IgD-negative memory B cell (primary cell): ENCODE measurements at regions not wholly inside any gene's neighbourhood (a gene's known extent, or its start where the extent isn't known, plus 50 kb on each side); places are given as distances from the start of the nearest gene placed in this dataset.
"Not testable (repeated sequence)": the region's sequence is repeated elsewhere in the genome, so short reads cannot be mapped to it uniquely, and the experiment has no call there.

Experiments used
- H3K27ac Mint-ChIP-seq, 3 donors: one replicate each; pipeline ENCODE4 v1.8.0; 2020 to 2022; ENCODE audit warnings: mild to moderate bottlenecking in 3 of 3, mixed read lengths in 3 of 3, moderate library complexity in 1 of 3
- H3K27me3 Mint-ChIP-seq: one replicate; pipeline ENCODE4 v1.8.0; 2021; ENCODE audit warnings: mixed read lengths
- H3K36me3 Mint-ChIP-seq: one replicate; pipeline ENCODE4 v1.8.0; 2020; ENCODE audit warnings: mild to moderate bottlenecking, mixed read lengths
- H3K4me1 Mint-ChIP-seq, 3 donors: one replicate each; pipeline ENCODE4 v1.8.0; 2020 to 2022; ENCODE audit warnings: mixed read lengths in 3 of 3, mild to moderate bottlenecking in 1 of 3
- H3K4me3 Mint-ChIP-seq, 4 donors: one replicate each; pipeline ENCODE4 v1.8.0; 2020 to 2022; ENCODE audit warnings: mild to moderate bottlenecking in 4 of 4, mixed read lengths in 4 of 4, moderate library complexity in 3 of 4
- H3K9me3 Mint-ChIP-seq, 3 donors: one replicate each; pipeline ENCODE4 v1.8.0; 2020 to 2021; ENCODE audit warnings: mixed read lengths in 3 of 3, mild to moderate bottlenecking in 1 of 3

DNA sequence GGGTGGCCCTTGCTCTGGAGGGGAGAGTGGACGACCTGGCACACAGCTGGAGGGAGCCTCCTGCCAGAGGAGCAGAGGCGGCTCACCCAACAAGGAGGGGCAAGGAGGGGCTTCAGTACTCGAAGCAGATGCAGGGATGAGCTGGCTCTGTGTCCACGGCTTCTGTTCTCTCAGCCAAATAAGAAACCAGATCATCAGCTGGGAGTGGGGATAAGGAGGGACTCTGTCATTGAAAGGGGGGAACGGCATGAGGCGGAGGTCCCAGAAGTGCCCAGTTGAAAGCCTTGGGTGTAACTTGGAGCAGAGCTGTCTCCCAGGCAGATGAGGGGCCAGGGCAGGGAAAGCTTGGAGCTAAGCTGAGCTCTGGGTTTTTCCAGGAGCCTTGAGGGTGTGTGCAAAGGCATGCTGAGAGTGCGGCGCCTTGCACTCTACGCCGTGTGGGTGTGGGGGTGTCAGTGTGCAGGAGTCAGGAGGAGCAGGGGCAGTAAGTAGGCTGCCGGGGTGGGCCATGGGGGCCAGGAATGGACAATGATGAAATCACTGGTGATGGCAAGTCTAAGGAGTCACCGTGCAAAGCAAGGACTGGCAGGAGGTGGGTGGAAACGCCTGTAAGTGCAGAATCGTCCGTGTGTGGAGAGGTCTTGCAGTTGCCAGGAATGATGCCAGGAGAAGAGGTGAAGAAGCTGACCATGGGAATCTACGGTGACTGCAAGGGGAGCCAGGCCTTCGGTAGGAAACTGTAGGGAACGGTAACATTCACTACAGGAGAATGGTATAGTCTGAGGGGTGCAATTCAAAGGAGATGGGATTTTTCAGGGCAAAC is 85.4 kb upstream of the FOXQ1 start:
- peaks cover 9% of the 10 kb centered on the region for H3K27me3 Mint-ChIP-seq
- no peaks in the 10 kb centered on the region for H3K4me1 Mint-ChIP-seq
- no peaks in the 10 kb centered on the region for H3K36me3 Mint-ChIP-seq
- H3K27ac Mint-ChIP-seq: peak overlapping the region in 1 of 3 donors; percentile 3
- no peak overlapping the region for H3K4me3 Mint-ChIP-seq
- peaks cover 0 to 2% (median 0%) of the 10 kb centered on the region in 3 donors for H3K9me3 Mint-ChIP-seq

DNA sequence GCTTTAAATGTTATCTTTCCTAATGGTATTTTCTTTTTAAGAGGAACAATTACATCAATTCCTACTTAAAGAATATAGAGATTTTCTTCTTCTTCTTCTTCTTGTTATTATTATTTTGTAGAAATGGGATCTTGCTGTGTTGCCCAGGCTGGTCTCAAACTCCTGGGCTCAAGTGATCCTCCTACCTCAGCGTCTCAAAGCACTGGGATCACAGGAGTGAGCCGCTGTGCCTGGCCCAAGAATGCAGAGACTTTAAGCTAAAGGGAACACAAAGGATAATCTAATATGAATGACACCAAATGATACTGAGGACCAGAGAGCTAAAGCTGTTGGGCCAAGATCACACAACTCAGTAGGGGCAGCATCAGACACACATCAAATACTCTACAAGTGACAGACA is 87.4 kb upstream of the FOXQ1 start:
- peaks cover 11% of the 10 kb centered on the region for H3K27me3 Mint-ChIP-seq
- H3K9me3 Mint-ChIP-seq: peaks cover 0 to 1% (median 0%) of the 10 kb centered on the region in 3 donors
- H3K4me1 Mint-ChIP-seq: no peaks in the 10 kb centered on the region
- no peaks in the 10 kb centered on the region for H3K36me3 Mint-ChIP-seq
- H3K4me3 Mint-ChIP-seq: no peak overlapping the region
- no peak overlapping the region for H3K27ac Mint-ChIP-seq

DNA sequence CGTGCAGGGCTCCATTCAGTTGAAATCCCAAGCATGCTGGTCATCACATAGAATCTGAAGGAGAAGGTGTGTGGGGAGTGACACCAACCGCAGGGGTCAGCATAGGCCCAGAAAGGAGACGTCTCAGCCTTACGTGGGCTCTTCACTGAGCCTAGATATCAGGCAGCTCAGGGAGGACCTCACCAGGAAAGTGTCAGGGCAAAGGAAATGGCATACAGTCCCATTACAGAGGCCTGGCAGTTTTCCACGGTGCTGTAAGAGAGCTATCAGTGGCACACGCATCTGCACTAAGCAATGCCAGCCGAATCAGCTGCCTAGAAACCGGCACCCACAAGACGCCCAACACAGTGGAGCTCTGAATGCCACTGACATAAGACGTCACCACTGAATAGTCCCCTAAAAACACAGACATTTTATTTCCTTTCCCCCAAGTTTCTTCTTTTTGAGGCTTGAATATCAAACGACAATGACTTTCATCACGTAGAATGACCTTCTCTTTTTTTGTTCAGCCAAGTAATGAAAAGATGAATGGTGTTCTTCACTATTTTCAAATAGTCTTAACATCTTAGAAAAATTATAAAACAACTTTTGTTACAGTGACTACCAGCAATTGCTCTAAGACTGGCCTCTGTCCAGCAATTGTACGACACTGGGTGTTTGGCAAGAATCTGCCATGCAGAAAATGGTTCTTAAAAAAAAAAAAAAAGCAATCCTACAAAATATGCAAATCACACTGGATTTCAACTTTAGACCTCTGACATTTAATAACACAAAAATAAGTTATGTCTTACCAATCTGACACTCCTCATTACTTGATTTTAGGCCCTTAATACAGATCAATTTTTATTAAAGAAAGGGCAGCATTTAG is 88.9 kb upstream of the FOXQ1 start:
- Mint-ChIP-seq H3K9me3 (peaks cover 0 to 1% (median 0%) of the 10 kb centered on the region in 3 donors), H3K4me1 (no peaks in the 10 kb centered on the region), H3K27ac (no peak overlapping the region), H3K4me3 (no peak overlapping the region), H3K36me3 (no peaks in the 10 kb centered on the region), H3K27me3 (peaks cover 11% of the 10 kb centered on the region)

DNA sequence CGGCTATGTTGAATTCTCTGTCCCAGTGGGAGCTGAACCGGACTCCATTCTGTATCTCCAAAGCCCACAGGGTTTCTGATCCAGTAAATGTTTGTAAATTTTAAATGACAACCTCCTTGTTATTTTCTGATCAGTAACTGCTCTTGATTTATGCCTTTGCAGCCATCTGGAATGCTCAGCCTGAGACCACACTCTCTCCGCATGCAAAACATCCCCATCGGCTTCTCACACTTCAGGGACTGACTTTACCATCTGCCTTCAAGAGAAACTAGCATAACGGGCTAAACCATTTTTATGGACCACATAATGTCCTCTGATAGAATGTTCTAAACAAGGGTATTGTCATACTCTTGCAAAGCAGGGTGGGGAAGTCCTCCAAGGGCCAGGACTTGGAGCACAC is 94.5 kb upstream of the FOXQ1 start:
- Mint-ChIP-seq H3K27me3 (peaks cover 5% of the 10 kb centered on the region), H3K36me3 (no peaks in the 10 kb centered on the region), H3K4me3 (no peak overlapping the region), H3K4me1 (no peaks in the 10 kb centered on the region), H3K9me3 (peaks cover 0 to 1% (median 0%) of the 10 kb centered on the region in 3 donors), H3K27ac (no peak overlapping the region)

- Mint-ChIP-seq H3K4me1 (no peaks in the 10 kb centered on the region), H3K27ac (no peak overlapping the region), H3K4me3 (no peak overlapping the region), H3K27me3 (peaks cover 5% of the 10 kb centered on the region), H3K36me3 (no peaks in the 10 kb centered on the region), H3K9me3 (peaks cover 0 to 1% (median 0%) of the 10 kb centered on the region in 3 donors)
Measured at GRCh38 chr6:1216488-1216974, 95.4 kb upstream of the FOXQ1 start.

- Mint-ChIP-seq H3K27me3 (peaks cover 5% of the 10 kb centered on the region), H3K9me3 (peaks cover 0 to 1% (median 0%) of the 10 kb centered on the region in 3 donors), H3K27ac (no peak overlapping the region), H3K4me1 (no peaks in the 10 kb centered on the region), H3K4me3 (no peak overlapping the region), H3K36me3 (no peaks in the 10 kb centered on the region)
Measured at GRCh38 chr6:1215884-1216487, 95.9 kb upstream of the FOXQ1 start.

GRCh38 chr6:1215023-1215422 is 96.9 kb upstream of the FOXQ1 start:
- no peak overlapping the region for H3K27ac Mint-ChIP-seq
- H3K36me3 Mint-ChIP-seq: no peaks in the 10 kb centered on the region
- peaks cover 3% of the 10 kb centered on the region for H3K27me3 Mint-ChIP-seq
- H3K4me1 Mint-ChIP-seq: no peaks in the 10 kb centered on the region
- H3K4me3 Mint-ChIP-seq: no peak overlapping the region
- H3K9me3 Mint-ChIP-seq: no peaks in the 10 kb centered on the region

DNA sequence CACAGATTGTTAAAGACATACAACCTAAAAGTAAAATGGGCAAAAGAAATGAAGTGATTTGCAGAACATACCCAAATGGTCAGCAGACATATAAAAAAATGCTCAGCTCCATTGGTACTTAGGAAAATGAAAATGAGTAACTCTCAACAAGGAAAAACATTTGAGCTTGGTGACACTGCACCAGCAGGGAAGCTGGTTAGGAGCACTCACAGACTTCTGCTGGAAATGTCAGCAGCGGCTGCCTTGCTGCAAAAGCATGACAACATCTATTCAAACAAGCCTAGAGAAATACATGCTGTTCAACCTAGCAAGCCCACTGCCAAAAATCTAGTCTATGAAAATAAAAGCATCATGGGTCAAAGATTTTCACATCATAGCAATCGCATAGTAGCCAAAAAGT is 99.0 kb upstream of the FOXQ1 start:
- no peaks in the 10 kb centered on the region for H3K4me1 Mint-ChIP-seq
- H3K4me3 Mint-ChIP-seq: no peak overlapping the region
- H3K27ac Mint-ChIP-seq: no peak overlapping the region
- no peaks in the 10 kb centered on the region for H3K36me3 Mint-ChIP-seq
- peaks cover 6% of the 10 kb centered on the region for H3K27me3 Mint-ChIP-seq
- peaks cover 3 to 4% (median 3%) of the 10 kb centered on the region in 3 donors for H3K9me3 Mint-ChIP-seq

- H3K4me3 Mint-ChIP-seq, H3K4me1 Mint-ChIP-seq, H3K27ac Mint-ChIP-seq, H3K9me3 Mint-ChIP-seq, H3K27me3 Mint-ChIP-seq, H3K36me3 Mint-ChIP-seq: not testable (repeated sequence)
Measured at GRCh38 chr6:1212138-1212537, 99.8 kb upstream of the FOXQ1 start.

DNA sequence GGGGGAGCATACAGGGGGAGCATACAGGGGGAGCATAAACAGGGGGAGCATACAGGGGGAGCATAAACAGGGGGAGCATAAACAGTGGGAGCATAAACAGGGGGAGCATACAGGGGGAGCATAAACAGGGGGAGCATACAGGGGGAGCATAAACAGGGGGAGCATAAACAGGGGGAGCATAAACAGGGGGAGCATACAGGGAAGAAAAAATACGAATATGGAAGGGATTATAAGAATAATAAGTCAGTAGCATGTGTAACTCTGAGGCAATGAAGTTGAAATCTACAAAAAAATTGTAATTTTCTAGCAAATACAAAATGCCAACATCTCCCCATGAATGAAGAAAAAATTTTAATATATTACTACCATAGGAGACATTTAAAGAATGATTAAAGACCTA is 101.3 kb upstream of the FOXQ1 start:
- not testable (repeated sequence) for H3K27me3 Mint-ChIP-seq, H3K27ac Mint-ChIP-seq, H3K4me3 Mint-ChIP-seq, H3K9me3 Mint-ChIP-seq, H3K36me3 Mint-ChIP-seq, H3K4me1 Mint-ChIP-seq

DNA sequence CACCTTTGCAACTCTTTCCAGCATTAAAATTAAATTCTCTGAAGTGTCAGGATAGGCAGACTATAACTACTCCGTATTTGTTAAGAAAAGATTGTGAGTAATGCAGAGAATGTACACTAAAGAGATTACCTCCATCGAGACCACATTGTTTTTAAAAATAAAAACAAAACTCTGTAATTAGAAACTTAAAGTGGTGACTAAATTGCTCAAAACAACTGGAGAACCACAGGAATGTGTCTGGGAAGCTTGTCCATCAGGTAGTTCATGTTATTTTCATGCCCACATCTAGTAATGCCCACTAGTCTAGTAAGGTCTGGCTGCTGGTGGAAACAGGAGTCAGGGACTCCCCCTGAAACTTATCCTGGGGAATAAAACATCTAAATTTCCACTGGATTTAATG is 103.0 kb upstream of the FOXQ1 start:
- peaks cover 4% of the 10 kb centered on the region for H3K27me3 Mint-ChIP-seq
- no peak overlapping the region for H3K4me3 Mint-ChIP-seq
- H3K9me3 Mint-ChIP-seq: peaks cover 3 to 5% (median 3%) of the 10 kb centered on the region in 3 donors
- no peak overlapping the region for H3K27ac Mint-ChIP-seq
- H3K4me1 Mint-ChIP-seq: peaks cover 0 to 1% (median 0%) of the 10 kb centered on the region in 3 donors
- H3K36me3 Mint-ChIP-seq: no peaks in the 10 kb centered on the region

DNA sequence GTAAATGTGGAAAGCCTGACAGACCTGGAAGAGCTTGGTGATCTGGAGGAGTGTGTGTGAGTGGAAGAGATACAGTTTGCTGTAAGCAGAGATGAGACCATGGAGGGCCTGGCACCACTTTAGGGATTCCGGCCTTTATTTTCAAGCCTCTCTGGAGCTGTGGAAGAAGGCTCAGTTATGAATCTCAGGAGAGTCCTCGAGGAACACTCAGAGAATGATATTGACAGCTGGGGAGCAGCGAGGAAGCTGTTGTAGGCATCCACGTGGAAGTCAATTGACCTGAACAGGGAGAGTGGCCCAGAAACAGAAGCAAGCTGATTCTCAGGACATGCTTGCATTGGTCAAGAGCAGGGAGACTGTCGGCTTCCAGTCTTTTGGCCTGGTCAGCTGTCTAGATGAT is 108.4 kb upstream of the FOXQ1 start:
- Mint-ChIP-seq H3K4me1 (peaks cover 0 to 2% (median 0%) of the 10 kb centered on the region in 3 donors), H3K27me3 (peaks cover 8% of the 10 kb centered on the region), H3K27ac (no peak overlapping the region), H3K9me3 (peaks cover 3 to 7% (median 3%) of the 10 kb centered on the region in 3 donors), H3K4me3 (no peak overlapping the region), H3K36me3 (no peaks in the 10 kb centered on the region)

GRCh38 chr6:1202201-1202600 is 109.7 kb upstream of the FOXQ1 start:
- peaks cover 0 to 2% (median 0%) of the 10 kb centered on the region in 3 donors for H3K9me3 Mint-ChIP-seq
- peaks cover 0 to 2% (median 0%) of the 10 kb centered on the region in 3 donors for H3K4me1 Mint-ChIP-seq
- H3K36me3 Mint-ChIP-seq: no peaks in the 10 kb centered on the region
- H3K4me3 Mint-ChIP-seq: no peak overlapping the region
- H3K27ac Mint-ChIP-seq: no peak overlapping the region
- H3K27me3 Mint-ChIP-seq: peaks cover 4% of the 10 kb centered on the region

- Mint-ChIP-seq H3K4me1 (peaks cover 0 to 2% (median 0%) of the 10 kb centered on the region in 3 donors), H3K27me3 (peaks cover 4% of the 10 kb centered on the region), H3K9me3 (peaks cover 0 to 2% (median 0%) of the 10 kb centered on the region in 3 donors), H3K36me3 (no peaks in the 10 kb centered on the region), H3K27ac (no peak overlapping the region), H3K4me3 (no peak overlapping the region)
Measured at GRCh38 chr6:1201547-1202200, 110.2 kb upstream of the FOXQ1 start.
